GM19240 (cell line): ENCODE measurements at regions not wholly inside any gene's neighbourhood (a gene's known extent, or its start where the extent isn't known, plus 50 kb on each side); places are given as distances from the start of the nearest gene placed in this dataset.

ENCODE experiments used
- DNase-seq: peaks from one replicate; pipeline ENCODE4 v3.0.0; 2011; ENCODE audit warnings: low spot score; ENCODE audit not compliant: insufficient read length

DNA sequence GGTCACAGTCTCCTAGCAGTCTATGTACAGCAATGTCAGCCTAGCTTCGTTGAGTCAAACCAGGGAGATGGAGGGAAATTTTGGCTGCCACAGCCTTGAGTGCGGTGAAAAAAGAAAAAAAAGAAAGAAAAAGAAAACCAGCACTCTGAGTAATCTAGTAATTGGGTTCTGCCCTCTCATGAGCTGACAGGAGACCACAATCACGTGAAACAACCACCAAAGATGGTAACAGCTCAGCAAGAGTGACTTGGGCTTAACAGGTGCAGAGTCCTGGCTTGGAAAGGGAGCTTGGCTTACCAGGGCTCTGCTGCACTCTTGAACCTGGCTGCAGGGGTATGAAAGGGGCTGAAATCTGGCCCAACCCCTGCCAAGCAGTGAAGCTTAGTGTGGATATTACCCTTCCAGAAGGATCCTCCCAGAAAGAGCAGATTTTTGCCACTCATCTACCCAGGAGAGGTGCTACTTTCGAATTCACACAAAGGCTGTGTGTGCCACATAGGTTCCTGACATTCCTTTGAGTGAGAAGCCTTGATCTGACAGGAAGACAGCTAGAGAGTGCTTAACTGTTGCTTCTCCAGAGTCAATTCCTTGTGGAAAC lies 350.3 kb downstream of the PTTG2 start:
- peak; percentile 56 for DNase-seq

GRCh38 chr4:38311495-38312126 lies 351.4 kb downstream of the PTTG2 start:
- DNase-seq = no peak

- DNase-seq = no peak
Observed at GRCh38 chr4:38313175-38313574, 350.8 kb upstream of the KLF3 start.

DNA sequence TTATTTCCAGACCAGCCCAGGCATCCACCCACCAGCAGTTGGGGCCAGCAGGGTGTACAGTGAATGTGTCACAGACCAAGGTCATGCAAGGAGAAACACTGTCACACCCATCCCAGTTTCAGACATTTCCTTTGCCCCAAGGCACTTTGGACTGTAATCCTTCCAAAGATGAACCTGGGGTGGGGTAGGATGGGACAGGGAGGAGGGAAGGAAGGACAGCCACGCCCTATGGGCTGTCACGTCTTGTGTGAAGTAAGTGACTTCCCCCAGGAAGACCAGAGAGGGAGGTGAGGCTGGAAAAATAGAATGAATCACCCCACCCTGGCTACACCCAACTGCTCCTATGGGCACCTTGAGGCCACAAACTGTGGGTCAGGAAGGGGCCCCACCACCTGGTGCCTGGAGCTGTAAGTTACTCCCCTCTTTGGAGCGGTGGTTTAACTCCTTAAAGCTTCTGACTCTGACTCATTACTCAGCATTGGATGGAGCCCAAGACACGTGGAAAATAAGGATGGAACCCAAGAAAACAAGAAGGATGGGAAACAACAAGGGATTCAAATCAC lies 349.9 kb upstream of the KLF3 start:
- DNase-seq = no peak

DNA sequence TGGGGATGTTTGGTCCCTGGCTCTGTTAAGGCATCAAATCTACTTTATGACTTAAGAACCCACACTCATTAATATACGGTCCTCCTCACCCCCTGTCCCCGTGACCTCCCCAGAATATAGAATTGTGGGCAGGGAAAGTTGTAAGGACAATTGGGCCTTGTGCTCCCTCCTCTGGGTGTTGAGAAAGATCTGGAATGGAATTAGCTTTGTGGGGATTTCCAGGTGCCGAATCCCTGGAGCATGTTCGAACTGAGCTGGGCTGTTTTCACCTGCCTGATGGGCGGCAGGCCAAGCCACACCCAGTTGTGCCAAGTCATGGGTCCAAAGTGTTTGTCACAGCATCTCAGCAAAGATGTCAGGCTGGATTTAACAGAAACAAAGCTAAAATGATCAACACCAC lies 349.3 kb upstream of the KLF3 start:
- no peak for DNase-seq

DNA sequence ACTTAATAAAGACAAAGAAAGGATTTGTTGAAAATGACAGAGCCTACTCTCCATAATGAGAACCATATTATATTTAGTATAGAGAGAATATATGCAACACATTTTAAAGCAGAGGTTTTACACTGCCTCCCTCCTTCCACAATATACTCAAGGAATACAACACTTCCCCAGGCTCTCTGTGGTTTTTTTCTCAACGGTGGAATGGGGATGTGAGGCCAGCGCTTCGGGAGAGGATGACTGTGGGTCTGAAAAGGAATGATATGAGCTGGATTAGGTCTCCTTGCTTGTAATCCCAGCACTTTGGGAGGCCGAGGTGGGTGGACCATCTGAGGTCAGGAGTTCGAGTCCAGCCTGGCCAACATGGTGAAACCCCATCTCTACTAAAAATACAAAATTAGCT lies 348.7 kb upstream of the KLF3 start:
- DNase-seq = no peak

GRCh38 chr4:38316045-38316444 lies 348.0 kb upstream of the KLF3 start:
- DNase-seq = no peak

DNA sequence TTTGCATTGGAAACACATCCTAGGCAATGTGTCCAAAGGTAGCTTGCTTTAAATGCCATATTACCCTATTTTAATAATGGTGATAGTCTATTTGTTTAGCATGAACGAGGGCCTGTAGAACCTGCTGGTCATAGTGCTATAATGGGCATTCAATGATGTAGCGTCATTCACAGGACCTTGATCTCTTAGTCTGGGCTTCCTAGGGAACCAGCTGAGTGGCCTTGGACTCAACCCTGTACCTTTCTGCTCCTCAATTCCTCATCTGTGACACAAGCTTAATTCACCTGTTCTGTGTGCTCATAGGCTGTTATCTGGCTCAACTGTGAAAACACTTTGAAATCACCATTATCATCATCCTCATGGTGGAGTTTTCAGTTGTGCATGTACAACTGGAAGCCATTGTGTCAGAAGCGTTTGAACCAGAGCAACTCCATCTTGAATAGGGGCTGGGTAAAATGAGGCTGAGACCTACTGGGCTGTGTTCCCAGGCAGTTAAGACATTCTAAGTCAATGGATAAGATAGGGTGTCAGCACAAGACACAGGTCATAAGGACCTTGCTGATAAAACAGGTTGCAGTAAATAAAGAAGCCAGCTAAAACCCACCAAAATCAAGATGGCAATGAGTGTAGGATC lies 346.8 kb upstream of the KLF3 start:
- DNase-seq = no peak

- peak; percentile 79 for DNase-seq
Observed at GRCh38 chr4:38318737-38319455, 345.1 kb upstream of the KLF3 start.

GRCh38 chr4:38319456-38320342 lies 344.3 kb upstream of the KLF3 start:
- DNase-seq = peak; percentile 76

- no peak for DNase-seq
Observed at GRCh38 chr4:38320343-38320695, 343.7 kb upstream of the KLF3 start.

DNA sequence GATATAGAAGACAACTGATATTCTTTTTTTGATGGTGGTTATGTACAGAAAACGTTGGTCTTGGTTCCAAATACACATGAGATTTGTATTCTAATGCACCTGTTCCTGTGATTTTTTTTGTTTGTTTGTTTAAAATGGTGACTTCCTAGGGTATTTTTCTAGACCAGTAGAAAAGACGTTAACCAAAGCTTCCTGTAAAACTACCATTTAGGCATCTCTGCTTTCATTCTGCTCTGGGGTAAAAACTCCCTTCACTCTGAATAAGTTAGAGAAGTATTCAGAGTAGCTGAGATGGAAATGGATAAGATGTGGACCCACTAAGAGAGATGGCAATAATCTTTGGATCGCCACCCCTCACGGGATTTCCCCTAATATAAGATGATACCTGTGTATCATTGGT lies 343.2 kb upstream of the KLF3 start:
- no peak for DNase-seq

GRCh38 chr4:38322714-38323113 lies 341.3 kb upstream of the KLF3 start:
- DNase-seq = no peak

GRCh38 chr4:38323141-38323641 lies 340.8 kb upstream of the KLF3 start:
- no peak for DNase-seq

GRCh38 chr4:38324861-38325628 lies 339.0 kb upstream of the KLF3 start:
- DNase-seq = no peak

- DNase-seq = no peak
Observed at GRCh38 chr4:38325629-38325913, 338.4 kb upstream of the KLF3 start.

DNA sequence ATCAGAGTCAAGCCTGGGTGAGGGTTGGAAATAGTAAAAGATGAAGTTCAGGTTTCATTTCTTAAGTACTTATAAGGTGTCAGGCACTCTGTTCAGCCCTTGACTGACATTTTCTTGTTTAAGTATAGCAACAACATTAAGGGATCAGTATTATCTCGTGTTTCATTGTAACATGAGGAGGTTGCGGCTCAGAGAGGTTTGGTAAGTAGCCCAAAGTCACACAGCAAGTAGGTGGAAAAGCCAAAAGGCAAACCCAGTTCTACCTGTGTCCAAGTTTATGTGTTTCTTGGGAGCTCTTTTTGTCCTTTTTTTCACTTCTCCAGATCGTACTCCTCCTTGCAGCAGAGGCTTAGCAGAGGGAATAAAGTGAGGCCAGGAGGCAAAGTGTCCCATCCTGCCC lies 337.5 kb upstream of the KLF3 start:
- DNase-seq = no peak

- DNase-seq = no peak
Observed at GRCh38 chr4:38327174-38327573, 336.8 kb upstream of the KLF3 start.

- DNase-seq = no peak
Observed at GRCh38 chr4:38328989-38329729, 334.8 kb upstream of the KLF3 start.

DNA sequence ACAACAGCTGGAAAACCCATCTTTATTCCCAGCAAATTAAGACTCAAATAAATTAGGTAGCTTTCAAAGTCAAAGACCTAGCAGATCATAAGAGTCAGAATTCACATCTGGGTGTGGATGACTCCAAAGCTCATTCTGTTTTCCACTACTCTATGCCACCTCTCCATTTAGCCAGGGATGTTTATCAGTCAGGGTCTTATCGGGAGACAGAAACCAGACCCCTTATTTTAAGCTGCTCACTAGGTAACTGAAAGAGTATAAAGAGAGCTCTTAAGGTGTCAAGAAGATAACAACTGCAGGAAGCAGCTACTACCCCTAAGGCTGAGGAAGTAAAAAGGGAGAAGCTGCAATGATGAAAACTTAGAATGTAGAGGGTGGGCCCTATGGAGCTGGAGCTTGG lies 333.7 kb upstream of the KLF3 start:
- DNase-seq = no peak
